ENCODE measurements at regions not wholly inside any gene's neighbourhood (a gene's known extent, or its start where the extent isn't known, plus 50 kb on each side); places are given as distances from the start of the nearest gene placed in this dataset.

GRCh38 chr16:5604770-5605169 lies 507.2 kb upstream of the EEF2KMT start:
- TF ChIP-seq, protein P1, sequence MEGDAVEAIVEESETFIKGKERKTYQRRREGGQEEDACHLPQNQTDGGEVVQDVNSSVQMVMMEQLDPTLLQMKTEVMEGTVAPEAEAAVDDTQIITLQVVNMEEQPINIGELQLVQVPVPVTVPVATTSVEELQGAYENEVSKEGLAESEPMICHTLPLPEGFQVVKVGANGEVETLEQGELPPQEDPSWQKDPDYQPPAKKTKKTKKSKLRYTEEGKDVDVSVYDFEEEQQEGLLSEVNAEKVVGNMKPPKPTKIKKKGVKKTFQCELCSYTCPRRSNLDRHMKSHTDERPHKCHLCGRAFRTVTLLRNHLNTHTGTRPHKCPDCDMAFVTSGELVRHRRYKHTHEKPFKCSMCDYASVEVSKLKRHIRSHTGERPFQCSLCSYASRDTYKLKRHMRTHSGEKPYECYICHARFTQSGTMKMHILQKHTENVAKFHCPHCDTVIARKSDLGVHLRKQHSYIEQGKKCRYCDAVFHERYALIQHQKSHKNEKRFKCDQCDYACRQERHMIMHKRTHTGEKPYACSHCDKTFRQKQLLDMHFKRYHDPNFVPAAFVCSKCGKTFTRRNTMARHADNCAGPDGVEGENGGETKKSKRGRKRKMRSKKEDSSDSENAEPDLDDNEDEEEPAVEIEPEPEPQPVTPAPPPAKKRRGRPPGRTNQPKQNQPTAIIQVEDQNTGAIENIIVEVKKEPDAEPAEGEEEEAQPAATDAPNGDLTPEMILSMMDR (IDR thresholded peaks at IDR 0.05) = no peak
- TF ChIP-seq POLR2A (IDR thresholded peaks at IDR 0.05) = no peak

All from heart left ventricle (tissue), 13 donors.